Upper lobe of left lung (tissue), 6 donors: ENCODE measurements at regions not wholly inside any gene's neighbourhood (a gene's known extent, or its start where the extent isn't known, plus 50 kb on each side); places are given as distances from the start of the nearest gene placed in this dataset.

Experiments
- ATAC-seq, 2 donors: fragments of 200-7000 bp; cut with Tn5 transposase; one replicate each; pipeline ENCODE4 v1.9.1; 2022; ENCODE audit warnings: mild to moderate bottlenecking in 2 of 2, moderate library complexity in 2 of 2; ENCODE audit not compliant: low FRiP score in 2 of 2
- DNase-seq, 2 donors: peaks; one replicate each; pipeline ENCODE4 v3.0.0-alpha.2; 2019 to 2020
- H3K27ac ChIP-seq, 4 donors: fragments of 200-600 bp; sonication (generic); one replicate each; pipeline ENCODE4 v1.5.1; 2016 to 2019
- H3K27me3 ChIP-seq, 4 donors: fragments of 200-600 bp; sonication (generic); one replicate each; pipeline ENCODE4 v1.5.1; 2017 to 2019
- H3K36me3 ChIP-seq, 4 donors: fragments of 200-600 bp; sonication (generic); one replicate each; pipeline ENCODE4 v1.5.1; 2016 to 2019
- H3K4me1 ChIP-seq, 4 donors: fragments of 200-600 bp; sonication (generic); one replicate each; pipeline ENCODE4 v1.5.1; 2018 to 2019
- H3K4me3 ChIP-seq, 4 donors: fragments of 200-600 bp; sonication (generic); one replicate each; pipeline ENCODE4 v1.5.1; 2017 to 2019; ENCODE audit warnings: mild to moderate bottlenecking in 2 of 4, moderate library complexity in 1 of 4
- H3K9me3 ChIP-seq, 4 donors: fragments of 200-600 bp; sonication (generic); one replicate each; pipeline ENCODE4 v1.5.1; 2018 to 2019
- EP300 ChIP-seq, 4 donors: sonication (generic); formaldehyde crosslinking; IDR thresholded peaks; one replicate each; pipeline ENCODE4 v1.5.1; 2017; ENCODE audit warnings: antibody characterized with exemption in 4 of 4, control low read depth in 2 of 4
- POLR2A ChIP-seq, 4 donors: fragments of 450-650 bp; IDR thresholded peaks; one replicate each; pipeline ENCODE4 v1.5.1; 2016 to 2017; ENCODE audit warnings: antibody characterized with exemption in 4 of 4, mild to moderate bottlenecking in 2 of 4
- POLR2AphosphoS5 ChIP-seq, 2 donors: sonication (generic); formaldehyde crosslinking; IDR thresholded peaks; one replicate each; pipeline ENCODE4 v1.5.1; 2017; ENCODE audit warnings: antibody characterized with exemption in 2 of 2
- WGBS, 2 donors: methylation state at CpG; one replicate each; pipeline ENCODE4 v1.1.5; 2017 to 2018; 5-methylcytosine and 5-hydroxymethylcytosine counted together
- TF ChIP-seq, protein P1 (sequence below), 6 experiments: fragments of 450-650 bp in 4 of 6; fragments of 200-600 bp in 2 of 6; sonication (generic) in 2 of 6; IDR thresholded peaks; one replicate each; pipeline ENCODE4 v1.5.1; 2016 to 2019; ENCODE audit warnings: antibody characterized with exemption in 6 of 6
- donor health status: DM: no; HTN: no; CAD: no; lungs with moderate emphysema.
- donor health status: DM: no; HTN: yes; CAD: no; lungs with severe emphysema.

DNA sequence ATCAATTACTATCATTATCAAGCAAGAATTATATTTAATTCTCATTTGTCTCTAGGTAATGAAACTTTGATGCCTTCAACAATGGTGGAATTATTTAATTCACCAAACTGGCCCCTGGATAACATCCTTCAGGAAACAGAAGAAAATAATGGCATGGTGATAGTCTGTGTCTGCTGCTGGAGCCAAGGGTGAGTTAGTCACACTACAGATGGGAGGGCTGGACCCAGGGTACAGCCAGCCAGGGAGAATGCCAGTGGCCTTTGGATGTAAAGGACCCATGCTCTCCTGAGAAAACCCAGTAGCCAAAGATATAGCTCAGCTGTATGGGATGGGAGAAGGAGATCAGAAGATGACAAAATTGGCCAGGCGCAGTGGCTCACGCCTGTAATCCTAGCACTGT lies 60.0 kb upstream of the CNKSR3 start:
- WGBS, 2 donors: 96 to 100% methylated on average over 2 of the region's 2 CpGs
- no peaks in the 10 kb centered on the region for H3K9me3 ChIP-seq
- TF ChIP-seq EP300 (IDR thresholded peaks at IDR 0.05) (no peak), POLR2A (IDR thresholded peaks at IDR 0.05) (no peak), POLR2AphosphoS5 (IDR thresholded peaks at IDR 0.05) (no peak)
- TF ChIP-seq, protein P1, sequence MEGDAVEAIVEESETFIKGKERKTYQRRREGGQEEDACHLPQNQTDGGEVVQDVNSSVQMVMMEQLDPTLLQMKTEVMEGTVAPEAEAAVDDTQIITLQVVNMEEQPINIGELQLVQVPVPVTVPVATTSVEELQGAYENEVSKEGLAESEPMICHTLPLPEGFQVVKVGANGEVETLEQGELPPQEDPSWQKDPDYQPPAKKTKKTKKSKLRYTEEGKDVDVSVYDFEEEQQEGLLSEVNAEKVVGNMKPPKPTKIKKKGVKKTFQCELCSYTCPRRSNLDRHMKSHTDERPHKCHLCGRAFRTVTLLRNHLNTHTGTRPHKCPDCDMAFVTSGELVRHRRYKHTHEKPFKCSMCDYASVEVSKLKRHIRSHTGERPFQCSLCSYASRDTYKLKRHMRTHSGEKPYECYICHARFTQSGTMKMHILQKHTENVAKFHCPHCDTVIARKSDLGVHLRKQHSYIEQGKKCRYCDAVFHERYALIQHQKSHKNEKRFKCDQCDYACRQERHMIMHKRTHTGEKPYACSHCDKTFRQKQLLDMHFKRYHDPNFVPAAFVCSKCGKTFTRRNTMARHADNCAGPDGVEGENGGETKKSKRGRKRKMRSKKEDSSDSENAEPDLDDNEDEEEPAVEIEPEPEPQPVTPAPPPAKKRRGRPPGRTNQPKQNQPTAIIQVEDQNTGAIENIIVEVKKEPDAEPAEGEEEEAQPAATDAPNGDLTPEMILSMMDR (IDR thresholded peaks at IDR 0.05): no peak
- no peaks in the 10 kb centered on the region for H3K27me3 ChIP-seq
- H3K36me3 ChIP-seq: no peaks in the 10 kb centered on the region
- H3K4me1 ChIP-seq: peaks cover 0 to 4% (median 0%) of the 10 kb centered on the region in 4 donors
- no peak for ATAC-seq
- no peak overlapping the region for H3K27ac ChIP-seq
- DNase-seq: no peak
- no peak overlapping the region for H3K4me3 ChIP-seq

DNA sequence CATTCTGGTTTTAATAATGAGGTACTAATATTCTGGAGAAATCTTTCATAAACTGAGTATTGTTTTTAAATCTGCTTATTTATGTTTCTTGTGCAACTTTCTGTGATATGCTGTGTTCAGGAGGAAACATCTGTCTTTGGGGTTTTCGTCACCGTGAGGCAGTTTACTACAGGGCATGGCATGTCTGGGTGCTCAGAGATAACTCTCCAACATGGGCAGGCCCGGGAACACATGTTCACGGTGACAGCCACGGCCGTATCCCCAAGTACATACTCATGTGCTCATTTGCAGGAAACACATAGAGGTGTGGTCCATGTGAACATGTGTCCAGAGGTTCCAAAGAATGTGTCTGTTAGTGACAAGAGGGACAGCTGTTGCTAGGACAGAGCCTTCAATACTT lies 62.1 kb upstream of the CNKSR3 start:
- TF ChIP-seq, protein P1 (IDR thresholded peaks at IDR 0.05): no peak
- no peak for TF ChIP-seq POLR2AphosphoS5 (IDR thresholded peaks at IDR 0.05)
- TF ChIP-seq EP300 (IDR thresholded peaks at IDR 0.05): no peak
- TF ChIP-seq POLR2A (IDR thresholded peaks at IDR 0.05): no peak
- DNase-seq (no peak), ATAC-seq (no peak)
- H3K9me3 ChIP-seq: no peaks in the 10 kb centered on the region
- H3K4me1 ChIP-seq: peaks cover 0 to 4% (median 0%) of the 10 kb centered on the region in 4 donors
- H3K27me3 ChIP-seq: no peaks in the 10 kb centered on the region
- no peak overlapping the region for H3K4me3 ChIP-seq
- WGBS, 2 donors: 51 to 57% methylated on average over 5 to 6 of the region's 6 CpGs
- no peaks in the 10 kb centered on the region for H3K36me3 ChIP-seq
- H3K27ac ChIP-seq: no peak overlapping the region

DNA sequence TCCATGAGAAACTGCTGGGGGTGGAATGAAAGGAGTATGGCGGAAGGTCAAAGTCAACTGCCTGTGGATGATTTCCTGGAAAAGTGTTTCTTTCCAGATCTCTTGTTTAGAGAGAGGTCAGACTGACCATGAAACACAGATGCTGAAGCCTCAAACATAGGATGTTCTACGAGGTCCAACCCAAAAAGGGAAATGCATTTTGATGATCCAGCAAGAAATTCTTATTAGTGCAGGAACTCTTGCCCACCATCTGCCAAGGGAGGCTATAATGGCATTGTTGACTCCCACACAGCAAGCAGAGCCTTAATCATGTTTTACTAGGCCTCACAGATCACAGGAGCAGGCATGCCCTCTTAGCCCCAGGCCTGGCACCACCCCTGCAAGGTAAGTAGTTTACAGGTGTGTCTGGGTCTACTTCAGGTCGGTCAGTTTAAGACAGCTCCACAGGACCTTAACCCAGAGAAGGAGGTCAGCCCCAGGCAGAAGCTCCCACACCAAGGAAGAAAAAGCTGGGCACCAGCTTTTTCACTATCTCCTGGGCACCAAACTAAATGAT lies 67.6 kb upstream of the CNKSR3 start:
- TF ChIP-seq POLR2A (IDR thresholded peaks at IDR 0.05) (no peak), POLR2AphosphoS5 (IDR thresholded peaks at IDR 0.05) (no peak), EP300 (IDR thresholded peaks at IDR 0.05) (no peak)
- TF ChIP-seq, protein P1 (IDR thresholded peaks at IDR 0.05): no peak
- whole genome bisulfite sequencing, 2 donors: 76 to 92% methylated on average over 3 of the region's 3 CpGs
- DNase-seq (no peak), ATAC-seq (no peak)
- no peaks in the 10 kb centered on the region for H3K9me3 ChIP-seq
- no peak overlapping the region for H3K4me3 ChIP-seq
- no peaks in the 10 kb centered on the region for H3K27me3 ChIP-seq
- H3K4me1 ChIP-seq: no peaks in the 10 kb centered on the region
- no peak overlapping the region for H3K27ac ChIP-seq
- H3K36me3 ChIP-seq: no peaks in the 10 kb centered on the region

DNA sequence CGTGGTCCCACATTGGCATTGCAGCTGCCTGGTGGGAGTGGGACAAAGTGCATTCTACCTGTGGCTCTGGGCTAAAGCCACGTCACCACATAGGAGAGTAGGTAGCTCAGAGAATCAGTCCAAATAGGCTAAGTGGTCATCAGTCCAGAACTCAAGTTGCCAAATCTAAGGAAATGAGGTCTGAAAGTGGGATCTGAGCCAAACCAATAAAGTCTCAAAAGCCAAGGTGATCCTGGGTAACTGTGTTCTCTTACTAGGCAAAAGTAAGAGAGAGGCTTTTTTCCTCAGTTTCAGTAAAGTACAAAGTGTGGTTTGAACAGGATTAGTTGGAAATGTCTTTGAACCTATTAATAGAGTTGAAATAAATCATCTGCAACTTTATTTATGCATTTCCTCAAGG lies 68.6 kb upstream of the CNKSR3 start:
- TF ChIP-seq POLR2A (IDR thresholded peaks at IDR 0.05) (no peak), POLR2AphosphoS5 (IDR thresholded peaks at IDR 0.05) (no peak), EP300 (IDR thresholded peaks at IDR 0.05) (no peak)
- TF ChIP-seq, protein P1 (IDR thresholded peaks at IDR 0.05): no peak
- DNase-seq (no peak), ATAC-seq (no peak)
- Histone ChIP-seq H3K4me3 (no peak overlapping the region), H3K4me1 (no peaks in the 10 kb centered on the region), H3K27ac (no peak overlapping the region), H3K36me3 (no peaks in the 10 kb centered on the region), H3K27me3 (no peaks in the 10 kb centered on the region), H3K9me3 (no peaks in the 10 kb centered on the region)
- 71 to 91% methylated on average over 2 of the region's 2 CpGs for WGBS, 2 donors

DNA sequence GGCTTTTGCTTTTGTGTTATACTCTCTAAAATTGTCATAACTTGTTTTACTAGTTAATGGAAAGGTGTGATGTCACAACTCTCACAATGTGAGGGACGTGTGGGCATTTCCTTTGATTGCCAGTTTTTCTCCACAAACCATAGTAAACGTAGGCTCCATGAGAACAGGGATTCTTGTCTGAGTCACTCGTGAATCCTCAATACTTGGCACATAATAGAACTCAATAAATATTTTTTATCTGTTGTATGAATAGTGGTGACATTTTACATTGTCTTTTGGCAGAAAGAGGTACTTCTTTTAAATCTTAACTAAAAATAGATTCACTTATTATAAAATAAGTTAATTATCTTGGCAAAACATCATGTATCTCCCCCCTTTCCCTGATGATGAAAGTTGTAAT lies 69.0 kb upstream of the CNKSR3 start:
- Histone ChIP-seq H3K27me3 (no peaks in the 10 kb centered on the region), H3K9me3 (no peaks in the 10 kb centered on the region), H3K27ac (no peak overlapping the region), H3K4me1 (no peaks in the 10 kb centered on the region), H3K36me3 (no peaks in the 10 kb centered on the region), H3K4me3 (no peak overlapping the region)
- 57 to 77% methylated on average over 3 of the region's 3 CpGs for WGBS, 2 donors
- TF ChIP-seq POLR2AphosphoS5 (IDR thresholded peaks at IDR 0.05) (no peak), EP300 (IDR thresholded peaks at IDR 0.05) (no peak), POLR2A (IDR thresholded peaks at IDR 0.05) (no peak)
- TF ChIP-seq, protein P1 (IDR thresholded peaks at IDR 0.05): no peak
- no peak for DNase-seq
- ATAC-seq: no peak
